ENCODE measurements at regions not wholly inside any gene's neighbourhood (a gene's known extent, or its start where the extent isn't known, plus 50 kb on each side); places are given as distances from the start of the nearest gene placed in this dataset.

GRCh38 chr1:234699795-234700665 lies 90.1 kb upstream of the IRF2BP2 start (continued):
- TF ChIP-seq AEBP2 (tag by site-specific recombination; IDR thresholded peaks at IDR 0.05; ENCODE audit: borderline replicate concordance) (no peak), ZBTB8A (tag by site-specific recombination; IDR thresholded peaks at IDR 0.05) (peak; percentile 68), ZNF830 (tag by site-specific recombination; IDR thresholded peaks at IDR 0.05; ENCODE audit: low read depth) (no peak), ZNF362 (tag by site-specific recombination; IDR thresholded peaks at IDR 0.05) (peak; percentile 86), ZSCAN4 (tag by site-specific recombination; IDR thresholded peaks at IDR 0.05) (peak; percentile 83), ZNF324 (tag by site-specific recombination; IDR thresholded peaks at IDR 0.05) (peak; percentile 97), PRDM2 (tag by site-specific recombination; IDR thresholded peaks at IDR 0.05; ENCODE audit: borderline replicate concordance) (0 out of 2 replicates have a peak, but pooled peaks have one; percentile 24), ZFHX2 (tag by site-specific recombination; conservative IDR thresholded peaks at IDR 0.05) (peak; percentile 97), ZNF404 (tag by site-specific recombination; IDR thresholded peaks at IDR 0.05) (0 out of 2 replicates have a peak, but pooled peaks have one; percentile 30), ZNF391 (tag by site-specific recombination; IDR thresholded peaks at IDR 0.05; ENCODE audit: borderline replicate concordance, low read depth) (peak; percentile 98; the same call in 1 of the 2 replicates), SP7 (tag by site-specific recombination; IDR thresholded peaks at IDR 0.05) (peak; percentile 100), ZNF792 (tag by site-specific recombination; IDR thresholded peaks at IDR 0.05) (peak; percentile 89), ZBTB7A (tag by site-specific recombination; IDR thresholded peaks at IDR 0.05; ENCODE audit: low read depth) (peak; percentile 18; the same call in 1 of the 2 replicates), ZNF16 (tag by site-specific recombination; IDR thresholded peaks at IDR 0.05; ENCODE audit: low read depth) (no peak; the same call in 1 of the 2 replicates), ZNF175 (tag by site-specific recombination; IDR thresholded peaks at IDR 0.05) (no peak)

GRCh38 chr1:234698686-234699085 lies 88.7 kb upstream of the IRF2BP2 start:
- peaks cover 12% of the 10 kb centered on the region for H3K4me1 ChIP-seq (ENCODE audit: control insufficient read depth, insufficient read depth, low read length)
- H3K4me3 ChIP-seq (ENCODE audit: low read depth, low read length): no peak overlapping the region
- TF ChIP-seq ZFP69B (tag by site-specific recombination; IDR thresholded peaks at IDR 0.05): peak; percentile 38; the same call in 1 of the 2 replicates
- 0 out of 2 replicates have a peak, but pooled peaks have one; percentile 9 for TF ChIP-seq ZNF416 (tag by site-specific recombination; IDR thresholded peaks at IDR 0.05)
- TF ChIP-seq ZNF561 (tag by site-specific recombination; IDR thresholded peaks at IDR 0.05; ENCODE audit: borderline replicate concordance): no peak
- peak; percentile 64; the same call in 1 of the 2 replicates for TF ChIP-seq ZNF692 (tag by site-specific recombination; IDR thresholded peaks at IDR 0.05)
- TF ChIP-seq WT1 (tag by site-specific recombination; IDR thresholded peaks at IDR 0.05): peak; percentile 20; the same call in 1 of the 2 replicates
- no peak overlapping the region for H3K27ac ChIP-seq (ENCODE audit: extremely low read depth, low read depth, low read length)
- no peaks in the 10 kb centered on the region for H3K9me3 ChIP-seq (ENCODE audit: control insufficient read depth, insufficient read depth, low read depth, low read length)
- ChIA-PET POLR2A (no interaction called here), CTCF (no interaction called here)
- H3K36me3 ChIP-seq (ENCODE audit: control insufficient read depth in 2 of 2, insufficient read depth in 1 of 2, low read length in 2 of 2): no peaks in the 10 kb centered on the region

All from HEK293 (cell line).